Endothelial cell of umbilical vein (primary cell): ENCODE measurements at regions not wholly inside any gene's neighbourhood (a gene's known extent, or its start where the extent isn't known, plus 50 kb on each side); places are given as distances from the start of the nearest gene placed in this dataset.

ENCODE experiments used
- CTCF ChIP-seq, 2 donors: IDR thresholded peaks; 1 replicate in 1 of 2; 2 replicates in 1 of 2; pipeline ENCODE4 v1.5.1; 2011; ENCODE audit warnings: low read length in 2 of 2, mild to moderate bottlenecking in 2 of 2, moderate library complexity in 2 of 2, control low read depth in 1 of 2, inconsistent platforms in 1 of 2, low read depth in 1 of 2; ENCODE audit not compliant: insufficient read depth in 1 of 2; ENCODE audit errors: extremely low read depth in 1 of 2
- EZH2 ChIP-seq: IDR thresholded peaks from 2 replicates; pipeline ENCODE4 v1.6.1; 2012; ENCODE audit warnings: borderline replicate concordance, low read depth, mild to moderate bottlenecking, moderate library complexity, low read length, inconsistent platforms; ENCODE audit not compliant: severe bottlenecking
- GATA2 ChIP-seq: IDR thresholded peaks from 2 replicates; pipeline ENCODE4 v1.7.0; 2011; ENCODE audit warnings: low read depth, mild to moderate bottlenecking, moderate library complexity, mixed read lengths, low read length; ENCODE audit not compliant: insufficient read length, insufficient read depth
- JUN ChIP-seq: IDR thresholded peaks from 2 replicates; pipeline ENCODE4 v1.6.1; 2011; ENCODE audit warnings: borderline replicate concordance, low read depth; ENCODE audit not compliant: insufficient read length, insufficient read depth
- MAX ChIP-seq: IDR thresholded peaks from 2 replicates; pipeline ENCODE4 v1.6.1; 2011; ENCODE audit not compliant: insufficient read depth, insufficient read length
- MYC ChIP-seq: IDR thresholded peaks from one replicate; pipeline ENCODE4 v1.6.1; 2011; ENCODE audit warnings: mild to moderate bottlenecking, low read depth, low read length
- POLR2A ChIP-seq: IDR thresholded peaks from 2 replicates; pipeline ENCODE4 v1.6.1; 2012; ENCODE audit warnings: low read depth, mild to moderate bottlenecking, control low read depth, low read length
- POLR2AphosphoS5 ChIP-seq: IDR thresholded peaks from 2 replicates; pipeline ENCODE4 v1.6.1; 2012; ENCODE audit warnings: low read depth, mild to moderate bottlenecking, control low read depth, low read length, moderate library complexity; ENCODE audit not compliant: insufficient read depth

- TF ChIP-seq CTCF (IDR thresholded peaks at IDR 0.05; ENCODE audit: extremely low read depth in 1 of 2, insufficient read depth in 1 of 2, low read depth in 1 of 2, low read length in 2 of 2) (no peak), POLR2AphosphoS5 (no peak), EZH2 (no peak), MAX (no peak), MYC (no peak), POLR2A (no peak), JUN (no peak), GATA2 (no peak)
Observed at GRCh38 chr10:84683550-84683949, 355.2 kb downstream of the CCSER2 start.
